HG02938 (cell line): ENCODE measurements at regions not wholly inside any gene's neighbourhood (a gene's known extent, or its start where the extent isn't known, plus 50 kb on each side); places are given as distances from the start of the nearest gene placed in this dataset.
"Not testable (repeated sequence)": the region's sequence is repeated elsewhere in the genome, so short reads cannot be mapped to it uniquely, and the experiment has no call there.

Experiments
- ATAC-seq: cut with Tn5 transposase; IDR thresholded peaks from one replicate; pipeline ENCODE4 v1.9.1; 2021; ENCODE audit warnings: mild to moderate bottlenecking, moderate library complexity; ENCODE audit not compliant: unreplicated experiment

- peak; percentile 35 for ATAC-seq
Measured at GRCh38 chr4:66340286-66340893, 670.1 kb upstream of the EPHA5 start.

DNA sequence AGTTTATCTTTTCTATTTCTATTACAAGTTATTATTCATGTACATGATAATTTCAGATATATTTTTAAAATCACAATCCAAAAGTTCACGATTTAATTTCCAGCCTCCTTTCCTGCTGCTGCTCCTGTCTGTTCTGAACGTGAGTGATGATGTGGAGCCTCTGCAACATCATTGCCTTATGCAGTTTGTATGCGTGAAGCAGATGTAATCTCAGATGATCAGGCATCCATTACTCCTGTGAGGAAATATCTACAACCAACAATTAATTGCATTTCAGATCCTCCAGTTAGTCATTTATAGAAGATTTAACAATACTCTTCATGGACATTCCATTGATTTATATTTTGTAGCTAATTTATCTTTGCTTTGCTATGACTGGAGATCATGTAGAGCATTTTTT is 668.7 kb upstream of the EPHA5 start:
- ATAC-seq: no peak

DNA sequence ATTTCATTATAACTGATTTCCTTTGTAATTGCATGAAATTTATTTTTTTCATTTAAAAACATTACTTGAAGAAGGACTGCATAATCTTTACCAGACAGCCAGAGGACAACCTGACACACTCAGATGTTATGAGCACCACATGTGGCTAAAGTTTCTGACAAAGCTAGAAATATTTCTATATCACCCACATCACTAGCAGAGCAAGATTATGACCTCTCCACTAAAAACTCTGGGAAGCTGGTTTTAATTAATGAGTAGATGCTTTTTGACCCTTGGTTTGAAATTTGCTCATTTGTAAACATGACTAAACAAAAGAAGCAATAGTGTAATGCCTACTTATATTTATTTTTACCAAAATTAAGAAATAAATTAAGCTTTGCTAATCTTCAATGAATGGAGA is 661.5 kb upstream of the EPHA5 start:
- no peak for ATAC-seq

DNA sequence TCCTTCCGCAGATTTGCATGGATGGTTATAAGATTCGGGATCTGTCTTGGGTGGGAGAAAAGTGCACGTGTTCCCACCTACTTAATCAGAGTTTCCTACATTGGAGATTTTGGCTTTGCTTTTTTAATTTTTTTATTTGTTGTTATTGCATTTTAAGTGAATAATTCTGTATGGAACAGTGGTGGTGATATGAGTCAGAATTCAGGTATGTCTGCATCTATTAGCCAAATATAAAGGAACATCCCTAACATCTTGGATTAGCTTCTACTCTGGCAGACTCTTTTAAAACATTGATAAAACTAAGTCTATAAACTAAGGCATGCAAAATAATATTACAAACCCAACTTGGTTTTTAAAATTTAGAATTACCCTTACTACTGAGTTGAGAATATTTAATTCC is 659.8 kb upstream of the EPHA5 start:
- ATAC-seq: no peak

GRCh38 chr4:66328803-66329574 is 658.7 kb upstream of the EPHA5 start:
- no peak for ATAC-seq

DNA sequence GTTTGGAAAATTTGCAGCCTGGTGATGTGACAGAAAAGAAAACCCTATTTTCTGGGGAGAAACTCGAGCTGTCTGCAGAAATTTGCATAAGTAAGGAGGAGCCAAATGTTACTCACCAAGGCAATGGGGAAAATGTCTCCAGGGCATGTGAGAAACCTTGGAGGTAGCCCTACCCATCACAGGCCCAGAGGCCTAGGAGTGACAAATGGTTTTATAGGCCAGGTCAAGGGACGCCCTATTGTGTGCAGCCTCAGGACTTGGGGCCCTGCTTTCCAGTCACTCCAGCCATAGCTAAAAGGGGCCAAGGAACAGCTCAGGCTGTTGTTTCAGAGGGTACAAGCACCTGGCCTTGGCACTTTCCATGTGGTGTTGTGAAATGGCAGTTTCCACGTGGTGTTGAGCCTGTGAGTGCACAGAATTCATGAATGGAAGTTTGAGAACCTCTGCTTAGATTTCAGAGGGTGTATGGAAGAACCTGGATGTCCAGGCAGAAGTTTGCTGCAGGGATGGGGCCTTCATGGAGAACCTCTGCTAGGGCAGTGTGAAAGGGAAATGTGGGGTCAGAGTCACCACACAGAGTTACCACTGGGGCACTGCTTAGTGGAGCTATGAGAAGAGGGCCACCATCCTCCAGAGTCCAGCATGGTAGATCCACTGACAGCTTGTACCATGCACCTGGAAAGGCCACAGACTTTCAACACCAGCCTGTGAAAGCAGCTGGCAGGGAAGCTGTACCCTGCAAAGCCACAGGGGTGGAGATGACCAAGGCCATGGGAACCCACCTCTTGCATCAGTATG is 637.6 kb upstream of the EPHA5 start:
- ATAC-seq: no peak

DNA sequence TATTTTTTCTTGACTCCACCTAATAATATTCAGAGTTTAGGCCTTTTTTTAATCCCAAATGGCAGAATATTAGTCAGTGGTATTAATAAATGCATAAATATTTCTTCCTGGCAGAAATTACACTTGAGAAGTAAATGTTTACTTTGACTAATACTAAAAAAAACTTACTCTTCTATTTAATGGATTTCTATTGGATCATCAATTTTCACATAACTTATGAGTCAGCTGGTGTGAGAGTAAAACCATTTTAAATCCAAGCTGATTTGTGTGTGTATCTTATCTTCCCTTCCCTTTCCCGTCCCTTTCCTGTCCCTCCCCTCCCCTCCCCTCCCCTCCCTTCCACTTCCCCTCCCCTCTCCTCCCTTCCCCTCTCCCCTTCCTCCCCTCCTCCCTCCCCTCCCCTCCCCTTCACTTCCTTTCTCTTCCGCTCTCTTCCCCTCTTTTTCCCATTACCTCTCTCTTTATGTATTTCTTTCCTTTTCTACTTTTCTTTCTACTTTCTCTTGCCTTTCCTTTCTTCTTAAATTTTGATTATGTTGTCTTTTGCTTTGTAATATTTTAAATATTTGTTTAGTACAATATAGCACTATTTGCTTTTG is 630.1 kb upstream of the EPHA5 start:
- ATAC-seq: no peak

- ATAC-seq: no peak
Measured at GRCh38 chr4:66298569-66298968, 628.3 kb upstream of the EPHA5 start.

- ATAC-seq: no peak
Measured at GRCh38 chr4:66297703-66298102, 627.4 kb upstream of the EPHA5 start.

DNA sequence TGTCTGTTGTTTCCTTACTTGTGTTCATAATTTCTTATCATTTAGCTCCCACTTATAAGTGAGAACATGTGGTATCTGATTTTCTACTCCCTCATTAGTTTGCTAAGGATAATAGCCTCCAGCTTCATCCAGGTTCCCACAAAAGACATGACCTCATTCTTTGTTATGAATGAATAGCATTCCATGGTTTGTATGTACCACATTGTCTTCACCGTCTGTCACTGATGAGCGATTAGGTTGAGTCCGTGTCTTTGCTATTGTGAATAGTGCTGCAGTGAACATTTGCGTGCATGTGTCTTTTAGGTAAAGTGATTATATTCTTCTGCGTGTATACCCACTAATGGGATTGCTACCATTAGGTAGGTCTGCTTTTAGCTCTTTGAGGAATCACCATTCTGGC is 624.3 kb upstream of the EPHA5 start:
- ATAC-seq: no peak

DNA sequence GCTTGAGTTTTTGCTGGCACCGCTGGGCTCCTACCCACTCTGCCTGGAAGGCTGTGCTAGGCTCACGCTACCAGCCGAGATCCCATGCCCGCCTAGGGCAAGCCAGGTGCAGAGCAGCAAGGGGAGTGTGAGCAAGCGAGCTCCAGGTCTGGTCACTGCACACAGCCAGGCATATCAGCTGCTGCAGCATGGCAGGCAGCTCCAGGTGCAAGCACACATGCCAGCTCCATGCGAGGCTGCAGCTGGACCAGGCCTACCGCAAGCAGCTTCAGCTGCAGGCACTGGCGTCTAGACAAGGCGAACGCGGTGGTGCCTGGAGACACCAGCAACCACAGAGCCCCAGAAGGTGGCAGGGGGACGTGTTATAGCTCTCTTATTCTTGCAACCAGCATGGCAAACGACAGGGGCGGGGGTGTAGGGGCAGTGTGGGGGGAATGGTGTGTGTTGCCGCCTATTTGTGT is 614.7 kb upstream of the EPHA5 start:
- ATAC-seq: no peak

DNA sequence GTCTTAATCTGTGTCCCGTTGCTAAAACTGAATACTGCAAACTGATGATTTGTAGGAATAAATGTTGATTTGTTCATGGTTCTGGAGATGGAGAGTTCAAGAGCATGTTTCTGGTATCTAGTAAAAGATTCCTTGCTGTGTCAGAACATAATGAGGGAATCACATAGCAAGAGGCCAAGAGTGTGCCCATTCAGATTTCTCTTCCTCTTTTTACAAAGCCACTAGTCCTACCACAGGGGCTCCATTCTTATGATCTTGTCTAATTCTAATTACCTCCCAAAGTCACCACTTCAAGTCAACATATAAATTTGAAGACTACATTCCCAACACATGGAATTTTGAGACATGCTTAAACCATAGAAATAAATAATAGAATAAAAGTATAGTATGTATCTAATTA is 608.8 kb upstream of the EPHA5 start:
- no peak for ATAC-seq

- ATAC-seq: no peak
Measured at GRCh38 chr4:66275411-66276038, 605.2 kb upstream of the EPHA5 start.

DNA sequence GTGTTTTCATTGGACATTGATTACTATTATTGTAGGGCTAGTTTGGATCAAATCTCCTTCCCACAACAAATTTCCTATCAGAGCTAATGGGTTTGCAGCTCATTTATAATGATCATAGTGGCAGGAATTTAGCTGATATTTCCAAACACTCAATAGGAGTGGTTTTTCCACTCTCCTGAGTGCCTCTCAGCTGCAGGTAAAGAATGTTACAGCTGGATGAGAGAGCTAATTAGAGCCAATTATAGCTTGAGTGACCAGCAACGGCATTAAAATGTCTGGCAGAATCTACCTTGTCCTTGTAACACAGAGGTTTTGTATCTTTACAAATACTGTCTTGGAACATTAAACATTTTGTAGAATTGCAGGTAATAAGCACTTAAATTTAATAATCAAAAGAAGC is 602.8 kb upstream of the EPHA5 start:
- no peak for ATAC-seq

- not testable (repeated sequence) for ATAC-seq
Measured at GRCh38 chr4:66270356-66270755, 600.1 kb upstream of the EPHA5 start.

- ATAC-seq: not testable (repeated sequence)
Measured at GRCh38 chr4:66266554-66266953, 596.3 kb upstream of the EPHA5 start.

GRCh38 chr4:66266035-66266434 is 595.7 kb upstream of the EPHA5 start:
- no peak for ATAC-seq

DNA sequence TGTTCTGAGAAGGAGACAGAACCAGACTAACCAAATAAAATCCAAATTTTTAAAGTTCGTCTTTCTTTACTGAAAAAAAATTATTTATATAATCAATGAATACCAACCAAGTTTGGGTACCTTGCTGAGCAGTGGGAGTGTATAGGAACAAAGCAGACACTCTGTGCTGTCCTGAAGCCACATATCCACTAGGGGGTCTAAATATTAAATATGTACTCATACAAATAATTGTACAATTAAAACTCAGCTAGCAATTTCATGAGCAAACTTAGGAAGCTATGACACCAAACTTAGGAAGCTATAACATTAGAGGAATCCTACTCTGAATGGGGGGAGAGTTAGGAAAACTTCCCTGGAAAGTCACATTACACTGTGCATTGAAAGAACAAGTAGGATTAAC is 582.0 kb upstream of the EPHA5 start:
- no peak for ATAC-seq

GRCh38 chr4:66246643-66247042 is 576.4 kb upstream of the EPHA5 start:
- ATAC-seq: no peak

DNA sequence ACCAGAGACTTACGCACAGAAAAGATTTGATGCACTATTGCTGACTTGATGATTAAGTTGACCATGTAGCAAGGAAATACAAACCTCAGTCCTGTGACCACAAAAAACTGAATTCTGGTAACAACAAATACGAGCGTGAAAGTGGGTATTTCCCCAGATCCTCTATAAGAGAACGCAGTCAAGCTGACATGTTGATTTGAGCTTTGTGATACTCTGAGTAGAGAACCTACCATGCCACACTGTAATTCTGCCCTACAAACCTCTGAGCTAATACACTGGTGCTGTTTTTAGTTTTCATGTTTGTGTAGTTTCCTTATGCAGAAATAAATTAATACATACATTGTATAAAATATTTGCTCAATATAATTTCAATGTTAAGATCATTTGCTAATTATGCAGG is 565.6 kb upstream of the EPHA5 start:
- ATAC-seq: no peak

- ATAC-seq: no peak
Measured at GRCh38 chr4:66229885-66230284, 559.6 kb upstream of the EPHA5 start.
